ENCODE measurements at regions not wholly inside any gene's neighbourhood (a gene's known extent, or its start where the extent isn't known, plus 50 kb on each side); places are given as distances from the start of the nearest gene placed in this dataset.

- TF ChIP-seq POLR2A (IDR thresholded peaks at IDR 0.05; ENCODE audit: low read depth, low read length) (no peak), NFE2L2 (IDR thresholded peaks at IDR 0.05; ENCODE audit: low read depth, low read length) (no peak), MAZ (IDR thresholded peaks at IDR 0.05; ENCODE audit: borderline replicate concordance, low read depth, low read length) (no peak), CEBPB (IDR thresholded peaks at IDR 0.05; ENCODE audit: low read depth, low read length) (no peak), RFX5 (IDR thresholded peaks at IDR 0.05; ENCODE audit: low read depth, low read length) (no peak), RAD21 (IDR thresholded peaks at IDR 0.05; ENCODE audit: low read length) (no peak), CTCF (conservative IDR thresholded peaks at IDR 0.05; ENCODE audit: low read depth, low read length) (no peak)
- in situ Hi-C loops (cut with MboI; ENCODE audit: low sequenced_read_pairs) (no loop called here), dilution Hi-C loops (cut with HindIII; ENCODE audit: low sequenced_read_pairs, unreplicated experiment) (no loop called here), intact Hi-C loops (cut with micrococcal nuclease) (no loop called here)
- no TSS peak for BruUV-seq (replicated peaks)
- H2AK5ac ChIP-seq (ENCODE audit: low read depth, low read length) = no peak overlapping the region
- CTCF ChIA-PET = no interaction called here
- no CpG with 5 or more reads among the region's 6 CpGs for WGBS, 2 experiments (ENCODE audit: extremely low coverage in 2 of 2, insufficient read length in 1 of 2)
- no peak overlapping the region for H2BK15ac ChIP-seq (ENCODE audit: low read depth, low read length)
- no peak overlapping the region for H2BK120ac ChIP-seq (ENCODE audit: low read depth, low read length)
- no peak overlapping the region for H3K27ac ChIP-seq (ENCODE audit: insufficient read depth, low read length)
- H4K8ac ChIP-seq (ENCODE audit: low read depth in 2 of 2, low read length in 2 of 2) = no peak overlapping the region
- H2AFZ ChIP-seq (replicated peaks; ENCODE audit: low read length, poor library complexity) = no peak overlapping the region
- H3K18ac ChIP-seq (ENCODE audit: low read depth, low read length) = no peak overlapping the region
- no peak overlapping the region for H3K23ac ChIP-seq (ENCODE audit: low read depth, low read length)
- no peaks in the 10 kb centered on the region for H3K9me3 ChIP-seq (ENCODE audit: control insufficient read depth, insufficient read depth, low read length)
- H3K9me1 ChIP-seq (ENCODE audit: insufficient read depth, low read length) = no peaks in the 10 kb centered on the region
- ATAC-seq (ENCODE audit: low read depth) (no peak), DNase-seq (no peak)
- POLR2A ChIA-PET (ENCODE audit: unreplicated experiment) = no interaction called here
- H3K4me1 ChIP-seq (ENCODE audit: control insufficient read depth, insufficient read depth, low read length) = no peaks in the 10 kb centered on the region
- H3K27me3 ChIP-seq (ENCODE audit: control insufficient read depth, insufficient read depth, low read length) = peaks cover 29% of the 10 kb centered on the region
- no peaks in the 10 kb centered on the region for H3K36me3 ChIP-seq (ENCODE audit: control insufficient read depth, insufficient read depth, low read length)
- no peak overlapping the region for H3K4me2 ChIP-seq (ENCODE audit: low read depth, low read length)
- H3K4ac ChIP-seq (ENCODE audit: low read depth, low read length) = no peak overlapping the region
- no peak overlapping the region for H3K4me3 ChIP-seq (ENCODE audit: insufficient read depth, low read depth, low read length)
- no peak overlapping the region for H4K91ac ChIP-seq (ENCODE audit: insufficient read depth, low read depth, low read length)
- H3K14ac ChIP-seq (replicated peaks; ENCODE audit: low read depth, low read length) = no peak overlapping the region
- H2BK20ac ChIP-seq (ENCODE audit: low read depth, low read length) = no peak overlapping the region
- H4K5ac ChIP-seq (ENCODE audit: low read depth, low read length) = no peak overlapping the region
- no peaks in the 10 kb centered on the region for H4K20me1 ChIP-seq (ENCODE audit: insufficient read depth, low read length)
- no peak overlapping the region for H3K56ac ChIP-seq (ENCODE audit: extremely low read depth, insufficient read depth, low read length)
- H3K9ac ChIP-seq (ENCODE audit: low read depth, low read length) = no peak overlapping the region
- no peaks in the 10 kb centered on the region for H3K79me1 ChIP-seq (ENCODE audit: low read depth in 1 of 2, low read length in 2 of 2)
- H2AK9ac ChIP-seq (replicated peaks; ENCODE audit: low read depth, low read length, poor library complexity) = no peak overlapping the region
- no peak overlapping the region for H2BK5ac ChIP-seq (ENCODE audit: low read depth, low read length, poor library complexity, severe bottlenecking)
Measured at GRCh38 chr1:112319371-112320040, 76.5 kb upstream of the CTTNBP2NL start.
